LoVo (cell line): ENCODE measurements at regions not wholly inside any gene's neighbourhood (a gene's known extent, or its start where the extent isn't known, plus 50 kb on each side); places are given as distances from the start of the nearest gene placed in this dataset.

Source experiments
- DNase-seq: peaks from one replicate; pipeline ENCODE4 v3.0.0-alpha.2; 2016; ENCODE audit warnings: low spot score

GRCh38 chr1:219271818-219272535 lies 98.3 kb downstream of the LYPLAL1 start:
- DNase-seq: no peak

DNA sequence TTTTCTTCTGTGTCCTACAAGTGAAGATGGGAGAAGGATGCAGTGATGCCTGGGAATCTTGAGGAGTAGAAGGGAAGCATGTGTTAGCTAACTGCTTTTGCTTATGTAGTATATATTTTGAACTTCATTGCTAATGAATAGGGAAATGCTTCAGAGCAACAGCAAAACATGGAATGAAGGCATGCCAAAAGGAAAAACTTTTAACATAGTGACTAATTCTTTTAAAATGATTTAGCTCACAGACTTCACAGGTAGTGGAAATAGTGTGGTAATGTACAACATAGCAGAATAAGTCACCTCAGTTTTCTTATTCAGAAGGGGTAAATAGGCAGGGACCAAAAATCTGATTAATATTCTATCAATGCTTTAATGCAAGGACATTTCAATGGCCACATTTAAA lies 95.5 kb downstream of the LYPLAL1 start:
- DNase-seq: no peak

DNA sequence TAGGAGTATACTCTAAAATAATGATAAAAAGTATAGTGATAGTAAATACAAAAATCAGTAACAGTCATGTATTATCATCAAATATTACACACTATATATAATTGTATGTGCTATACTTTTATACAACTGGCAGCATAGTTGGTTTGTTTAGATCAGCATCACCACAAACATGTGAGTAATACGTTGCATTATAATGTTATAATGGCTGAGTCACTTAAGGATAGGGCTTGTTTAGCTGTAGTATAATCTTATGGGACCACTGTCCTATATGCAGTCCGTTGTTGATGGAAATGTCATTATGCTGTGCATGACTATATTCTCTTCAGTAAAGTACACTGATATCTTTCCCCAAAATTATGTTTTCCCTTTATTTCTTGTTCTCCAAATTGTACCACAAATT lies 92.8 kb downstream of the LYPLAL1 start:
- no peak for DNase-seq

GRCh38 chr1:219265026-219265515 lies 91.4 kb downstream of the LYPLAL1 start:
- DNase-seq: no peak

GRCh38 chr1:219264561-219264960 lies 90.9 kb downstream of the LYPLAL1 start:
- DNase-seq: no peak
